H1 (cell line): ENCODE measurements at regions not wholly inside any gene's neighbourhood (a gene's known extent, or its start where the extent isn't known, plus 50 kb on each side); places are given as distances from the start of the nearest gene placed in this dataset.

ENCODE experiments used
- CTCF ChIA-PET: fragments of 300-600 bp; sonication (Branson Sonifier 250); formaldehyde crosslinking; loops from one replicate; lab custom pipeline; 2021; ENCODE audit not compliant: partially characterized antibody; lab: Charles Lee
- POLR2A ChIA-PET: fragments of 300-600 bp; sonication (Branson Sonifier 250); formaldehyde crosslinking; loops from one replicate; lab custom pipeline; 2021; ENCODE audit warnings: inconsistent platforms; ENCODE audit not compliant: partially characterized antibody; lab: Charles Lee
- DNase-seq, 2 experiments: peaks; one replicate each; pipeline versions ENCODE4 v3.0.0 to v3.0.0-alpha.2; 2010 to 2022; ENCODE audit warnings: low spot score in 2 of 2, low read depth in 1 of 2, mixed read lengths in 1 of 2
- FAIRE-seq: peaks from 2 replicates; lab custom pipeline; 2011; peaks lifted over from hg19 to GRCh38; lab: Jason Lieb, UNC
- H2AFZ ChIP-seq: 2 replicates; pipeline ENCODE4 v1.8.1; 2012; ENCODE audit warnings: low read length, inconsistent platforms
- H2AK5ac ChIP-seq: 2 replicates; pipeline ENCODE4 v1.6.1; 2013; ENCODE audit warnings: low read depth, low read length
- H2BK120ac ChIP-seq: replicated peaks from 2 replicates; pipeline ENCODE3; 2013; ENCODE audit warnings: low read depth, low read length, inconsistent platforms
- H2BK12ac ChIP-seq: 2 replicates; pipeline ENCODE4 v1.6.1; 2013; ENCODE audit warnings: low read depth, low read length
- H2BK15ac ChIP-seq: 2 replicates; pipeline ENCODE4 v1.6.1; 2013; ENCODE audit warnings: low read length
- H2BK20ac ChIP-seq: 2 replicates; pipeline ENCODE4 v1.6.1; 2013; ENCODE audit warnings: low read length
- H2BK5ac ChIP-seq: 2 replicates; pipeline ENCODE4 v1.6.1; 2013; ENCODE audit warnings: low read depth, low read length
- H3K14ac ChIP-seq: 2 replicates; pipeline ENCODE4 v1.6.1; 2013; ENCODE audit warnings: inconsistent platforms; ENCODE audit not compliant: insufficient read length
- H3K18ac ChIP-seq: 2 replicates; pipeline ENCODE4 v1.6.1; 2013; ENCODE audit warnings: low read length; ENCODE audit errors: extremely low read depth
- H3K23ac ChIP-seq: 2 replicates; pipeline ENCODE4 v1.6.1; 2013; ENCODE audit warnings: inconsistent platforms; ENCODE audit not compliant: insufficient read length
- H3K23me2 ChIP-seq: 2 replicates; pipeline ENCODE4 v1.6.1; 2013; ENCODE audit warnings: low read depth, low read length
- H3K27ac ChIP-seq: 2 replicates; pipeline ENCODE4 v1.6.1; 2011; ENCODE audit warnings: low read depth, low read length, inconsistent platforms
- H3K27me3 ChIP-seq, 4 experiments: replicated peaks in 1 of 4; 1 replicate in 1 of 4; 2 replicates in 3 of 4; pipeline versions ENCODE4 v1.6.1 to v1.8.1; 2011 to 2013; ENCODE audit warnings: low read length in 3 of 4, mild to moderate bottlenecking in 3 of 4, inconsistent platforms in 2 of 4, mixed read lengths in 2 of 4, moderate library complexity in 1 of 4; ENCODE audit not compliant: control insufficient read depth in 3 of 4, insufficient read depth in 3 of 4; ENCODE audit errors: extremely low read depth in 1 of 4
- H3K36me3 ChIP-seq, 4 experiments: 2 replicates each; pipeline versions ENCODE4 v1.6.1 to v1.8.1; 2011 to 2013; ENCODE audit warnings: mild to moderate bottlenecking in 4 of 4, low read length in 3 of 4, moderate library complexity in 2 of 4, control low read depth in 1 of 4, inconsistent platforms in 1 of 4; ENCODE audit not compliant: insufficient read depth in 4 of 4, control insufficient read depth in 2 of 4
- H3K4ac ChIP-seq: replicated peaks from 2 replicates; pipeline ENCODE3; 2013; ENCODE audit warnings: low read length, low read depth, mixed read lengths, inconsistent platforms; ENCODE audit not compliant: insufficient read length
- H3K4me1 ChIP-seq, 4 experiments: replicated peaks in 1 of 4; 1 replicate in 1 of 4; 2 replicates in 3 of 4; pipeline versions ENCODE4 v1.6.1 to v1.8.1; 2011 to 2013; ENCODE audit warnings: low read length in 3 of 4, inconsistent platforms in 2 of 4, mixed read lengths in 1 of 4; ENCODE audit not compliant: insufficient read depth in 4 of 4, control insufficient read depth in 3 of 4
- H3K4me2 ChIP-seq, 2 experiments: 2 replicates each; pipeline versions ENCODE4 v1.6.1 to v1.8.1; 2011 to 2013; ENCODE audit warnings: low read depth in 2 of 2, low read length in 2 of 2, control low read depth in 1 of 2, inconsistent platforms in 1 of 2, mild to moderate bottlenecking in 1 of 2; ENCODE audit not compliant: insufficient read depth in 1 of 2
- H3K4me3 ChIP-seq, 4 experiments: fragments of 200-600, 300-600 bp in 1 of 4; sonication (generic), shearing (Covaris generic), sonication (Bioruptor Twin) in 1 of 4; 2 replicates each; pipeline versions ENCODE4 v1.5.1 to v1.8.1; 2011 to 2016; ENCODE audit warnings: low read length in 4 of 4, low read depth in 3 of 4, control low read depth in 2 of 4, inconsistent platforms in 2 of 4, mild to moderate bottlenecking in 2 of 4, mixed read lengths in 1 of 4, moderate library complexity in 1 of 4; ENCODE audit not compliant: insufficient read depth in 2 of 4; ENCODE audit errors: extremely low read depth in 1 of 4
- H3K56ac ChIP-seq: replicated peaks from 2 replicates; pipeline ENCODE3; 2013; ENCODE audit warnings: low read depth, mild to moderate bottlenecking, mixed read lengths, low read length, inconsistent platforms; ENCODE audit not compliant: insufficient read length
- H3K79me1 ChIP-seq: 2 replicates; pipeline ENCODE4 v1.6.1; 2013; ENCODE audit warnings: low read depth, low read length, control low read depth
- H3K79me2 ChIP-seq, 2 experiments: 2 replicates each; pipeline versions ENCODE4 v1.6.1 to v1.8.1; 2012 to 2013; ENCODE audit warnings: low read length in 2 of 2, mild to moderate bottlenecking in 2 of 2, inconsistent platforms in 1 of 2; ENCODE audit not compliant: insufficient read depth in 2 of 2, control insufficient read depth in 1 of 2
- H3K9ac ChIP-seq, 4 experiments: replicated peaks in 1 of 4; 1 replicate in 1 of 4; 2 replicates in 3 of 4; pipeline versions ENCODE4 v1.6.1 to v1.8.1; 2011 to 2013; ENCODE audit warnings: low read depth in 3 of 4, low read length in 3 of 4, control low read depth in 2 of 4, mild to moderate bottlenecking in 2 of 4, moderate library complexity in 2 of 4, inconsistent platforms in 1 of 4; ENCODE audit errors: extremely low read depth in 1 of 4
- H3K9me3 ChIP-seq, 2 experiments: 2 replicates each; pipeline versions ENCODE4 v1.6.1 to v1.8.1; 2012 to 2013; ENCODE audit warnings: mild to moderate bottlenecking in 2 of 2, moderate library complexity in 2 of 2, control low read depth in 1 of 2, inconsistent platforms in 1 of 2, low read depth in 1 of 2, low read length in 1 of 2, mixed read lengths in 1 of 2; ENCODE audit not compliant: insufficient read depth in 2 of 2
- H4K20me1 ChIP-seq, 2 experiments: replicated peaks in 1 of 2; 2 replicates each; pipeline versions ENCODE3 to v1.8.1; 2011 to 2013; ENCODE audit warnings: inconsistent platforms in 2 of 2, low read length in 2 of 2, mild to moderate bottlenecking in 1 of 2; ENCODE audit not compliant: insufficient read depth in 2 of 2, control insufficient read depth in 1 of 2
- H4K5ac ChIP-seq: 2 replicates; pipeline ENCODE4 v1.6.1; 2013; ENCODE audit warnings: low read length, low read depth, mixed read lengths, inconsistent platforms; ENCODE audit not compliant: insufficient read length
- H4K8ac ChIP-seq: 2 replicates; pipeline ENCODE4 v1.8.0; 2013; ENCODE audit warnings: mild to moderate bottlenecking, moderate library complexity, low read length, inconsistent platforms; ENCODE audit not compliant: insufficient read depth; ENCODE audit errors: extremely low read depth
- H4K91ac ChIP-seq: replicated peaks from 2 replicates; pipeline ENCODE3; 2013; ENCODE audit warnings: low read length, mixed read lengths, inconsistent platforms; ENCODE audit not compliant: insufficient read length
- FOSL1 ChIP-seq: IDR thresholded peaks from 2 replicates; pipeline ENCODE4 v1.6.1; 2011; ENCODE audit warnings: mild to moderate bottlenecking, low read depth, low read length, moderate library complexity; ENCODE audit not compliant: insufficient read depth
- MAX ChIP-seq: IDR thresholded peaks from 2 replicates; pipeline ENCODE4 v1.6.1; 2012; ENCODE audit warnings: inconsistent platforms
- POLR2A ChIP-seq, 2 experiments: IDR thresholded peaks; 1 replicate in 1 of 2; 2 replicates in 1 of 2; pipeline ENCODE4 v1.6.1; 2011; ENCODE audit warnings: low read depth in 2 of 2, low read length in 2 of 2, mild to moderate bottlenecking in 2 of 2; ENCODE audit errors: control extremely low read depth in 1 of 2
- SIN3A ChIP-seq, 2 experiments: IDR thresholded peaks in 1 of 2; conservative IDR thresholded peaks in 1 of 2; 2 replicates each; pipeline ENCODE4 v1.6.1; 2011 to 2012; ENCODE audit warnings: low read length in 2 of 2, improper control_type of control experiment in 1 of 2, low read depth in 1 of 2, mild to moderate bottlenecking in 1 of 2
- TAF1 ChIP-seq: IDR thresholded peaks from 2 replicates; pipeline ENCODE4 v1.6.1; 2011; ENCODE audit warnings: mild to moderate bottlenecking, low read depth, low read length
- TEAD4 ChIP-seq: IDR thresholded peaks from 2 replicates; pipeline ENCODE4 v1.6.1; 2012; ENCODE audit warnings: low read depth, low read length, inconsistent platforms, mixed read lengths
- ZNF274 ChIP-seq: IDR thresholded peaks from 2 replicates; pipeline ENCODE4 v1.7.0; 2012; ENCODE audit warnings: low read length, borderline replicate concordance; ENCODE audit errors: extremely low read depth
- WGBS, 2 experiments: shearing (Covaris generic) in 1 of 2; methylation state at CpG; one replicate each; pipeline versions ENCODE4 v1.1.6 to v1.1.7; 2013 to 2015; ENCODE audit warnings: low lambda C conversion rate in 2 of 2, mixed read lengths in 2 of 2, inconsistent platforms in 1 of 2, low coverage in 1 of 2, missing lambda C conversion rate in 1 of 2; ENCODE audit not compliant: insufficient replicate concordance in 2 of 2, insufficient coverage in 1 of 2, insufficient read length in 1 of 2; ENCODE audit errors: extremely low coverage in 1 of 2, missing lambda C conversion rate in 1 of 2; 5-methylcytosine and 5-hydroxymethylcytosine counted together
- TF ChIP-seq, protein P1 (sequence below): IDR thresholded peaks from 2 replicates; pipeline ENCODE4 v1.6.1; 2012; ENCODE audit warnings: low read length, inconsistent platforms

- H4K20me1 ChIP-seq: no peaks in the 10 kb centered on the region
- H2BK5ac ChIP-seq: no peak overlapping the region
- H3K36me3 ChIP-seq: no peaks in the 10 kb centered on the region
- H4K5ac ChIP-seq: no peak overlapping the region
- no peak overlapping the region for H2AK5ac ChIP-seq
- no peaks in the 10 kb centered on the region for H3K9me3 ChIP-seq
- no peak overlapping the region for H3K14ac ChIP-seq
- TF ChIP-seq TAF1 (no peak), MAX (no peak), FOSL1 (no peak), POLR2A (IDR thresholded peaks at IDR 0.05; ENCODE audit: control extremely low read depth in 1 of 2, low read depth in 2 of 2, low read length in 2 of 2) (no peak), TEAD4 (no peak), SIN3A (conservative IDR thresholded peaks at IDR 0.05 in 1 of 2, IDR thresholded peaks at IDR 0.05 in 1 of 2; ENCODE audit: low read depth in 1 of 2, low read length in 2 of 2) (no peak), ZNF274 (no peak)
- TF ChIP-seq, protein P1, sequence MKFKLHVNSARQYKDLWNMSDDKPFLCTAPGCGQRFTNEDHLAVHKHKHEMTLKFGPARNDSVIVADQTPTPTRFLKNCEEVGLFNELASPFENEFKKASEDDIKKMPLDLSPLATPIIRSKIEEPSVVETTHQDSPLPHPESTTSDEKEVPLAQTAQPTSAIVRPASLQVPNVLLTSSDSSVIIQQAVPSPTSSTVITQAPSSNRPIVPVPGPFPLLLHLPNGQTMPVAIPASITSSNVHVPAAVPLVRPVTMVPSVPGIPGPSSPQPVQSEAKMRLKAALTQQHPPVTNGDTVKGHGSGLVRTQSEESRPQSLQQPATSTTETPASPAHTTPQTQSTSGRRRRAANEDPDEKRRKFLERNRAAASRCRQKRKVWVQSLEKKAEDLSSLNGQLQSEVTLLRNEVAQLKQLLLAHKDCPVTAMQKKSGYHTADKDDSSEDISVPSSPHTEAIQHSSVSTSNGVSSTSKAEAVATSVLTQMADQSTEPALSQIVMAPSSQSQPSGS: no peak
- no peak overlapping the region for H2BK20ac ChIP-seq
- H3K9ac ChIP-seq: no peak overlapping the region
- H3K27ac ChIP-seq: no peak overlapping the region
- H4K91ac ChIP-seq: no peak overlapping the region
- no peaks in the 10 kb centered on the region for H3K79me1 ChIP-seq
- H4K8ac ChIP-seq: no peak overlapping the region
- no peak overlapping the region for H3K23ac ChIP-seq
- no peak overlapping the region for H3K56ac ChIP-seq
- 85% methylated on average over 3 of the region's 3 CpGs; no CpG with 5 or more reads in 1 of the 2 experiments for WGBS, 2 experiments
- H3K79me2 ChIP-seq: no peaks in the 10 kb centered on the region
- H3K4me1 ChIP-seq: no peaks in the 10 kb centered on the region
- no peak overlapping the region for H2BK15ac ChIP-seq
- DNase-seq: no peak
- no peak overlapping the region for H3K4ac ChIP-seq
- no peaks in the 10 kb centered on the region for H3K27me3 ChIP-seq
- H3K18ac ChIP-seq: no peak overlapping the region
- FAIRE-seq: no peak
- H3K23me2 ChIP-seq: no peaks in the 10 kb centered on the region
- ChIA-PET POLR2A (interaction anchor here (1.5 kb wide), 1 partner anchor 14 kb away, joined by 4 read pairs; no protein-coding TSS in a partner anchor), CTCF (no interaction called here)
- no peak overlapping the region for H2BK12ac ChIP-seq
- no peak overlapping the region for H2BK120ac ChIP-seq
- no peak overlapping the region for H3K4me3 ChIP-seq
- H3K4me2 ChIP-seq: no peak overlapping the region
- H2AFZ ChIP-seq: no peak overlapping the region
These were observed 94.5 kb upstream of the CCDC150 start for GRCh38 chr2:196544906-196545433.
